HEK293 (cell line): ENCODE measurements at regions not wholly inside any gene's neighbourhood (a gene's known extent, or its start where the extent isn't known, plus 50 kb on each side); places are given as distances from the start of the nearest gene placed in this dataset.

Experiments
- CTCF ChIA-PET: fragments of 350-600 bp; formaldehyde crosslinking; extraction: SDS; loops from one replicate; lab custom pipeline; 2021; ENCODE audit warnings: antibody characterized with exemption; lab: Yijun Ruan, JAX
- POLR2A ChIA-PET: fragments of 300-600 bp; formaldehyde crosslinking; extraction: SDS; loops from one replicate; lab custom pipeline; 2020; ENCODE audit warnings: antibody characterized with exemption, inconsistent platforms; lab: Yijun Ruan, JAX
- H3K27ac ChIP-seq: fragments of 200-500 bp; sonication (Bioruptor generic); 2 replicates; pipeline ENCODE4 v1.5.1; 2014; ENCODE audit warnings: low read depth, low read length, control low read depth, inconsistent platforms; ENCODE audit errors: extremely low read depth
- H3K36me3 ChIP-seq, 2 experiments: fragments of 200-500 bp in 1 of 2; sonication (Bioruptor generic) in 1 of 2; 1 replicate in 1 of 2; 2 replicates in 1 of 2; pipeline ENCODE4 v1.5.1; 2014 to 2017; ENCODE audit warnings: inconsistent platforms in 2 of 2, low read length in 2 of 2; ENCODE audit not compliant: control insufficient read depth in 2 of 2, insufficient read depth in 1 of 2
- H3K4me1 ChIP-seq: fragments of 200-500 bp; sonication (Bioruptor generic); 2 replicates; pipeline ENCODE4 v1.5.1; 2014; ENCODE audit warnings: mild to moderate bottlenecking, low read length, inconsistent platforms; ENCODE audit not compliant: control insufficient read depth, insufficient read depth
- H3K4me3 ChIP-seq: 2 replicates; pipeline ENCODE4 v1.5.1; 2011; ENCODE audit warnings: low read depth, mild to moderate bottlenecking, control low read depth, low read length, moderate library complexity
- H3K9me3 ChIP-seq: fragments of 200-500 bp; sonication (Bioruptor generic); 2 replicates; pipeline ENCODE4 v1.5.1; 2014; ENCODE audit warnings: low read depth, low read length, inconsistent platforms; ENCODE audit not compliant: control insufficient read depth, insufficient read depth
- HOXA7 ChIP-seq: sonication (generic); formaldehyde crosslinking; IDR thresholded peaks from 2 replicates; pipeline ENCODE4 v1.8.1; 2022; ENCODE audit warnings: missing genetic modification reagents, borderline replicate concordance
- KLF16 ChIP-seq: fragments of 450-650 bp; formaldehyde crosslinking; IDR thresholded peaks from 2 replicates; pipeline ENCODE4 v1.5.1; 2017; ENCODE audit warnings: missing biosample characterization, missing genetic modification characterization
- PRDM2 ChIP-seq: fragments of 450-650 bp; formaldehyde crosslinking; IDR thresholded peaks from 2 replicates; pipeline ENCODE4 v1.5.1; 2016; ENCODE audit warnings: missing biosample characterization, missing genetic modification characterization, borderline replicate concordance
- SETDB1 ChIP-seq: IDR thresholded peaks from one replicate; pipeline ENCODE4 v1.6.1; 2017; ENCODE audit warnings: mild to moderate bottlenecking, low read length, moderate library complexity, mixed read lengths; ENCODE audit not compliant: insufficient read length
- TSHZ1 ChIP-seq: fragments of 450-650 bp; formaldehyde crosslinking; IDR thresholded peaks from 2 replicates; pipeline ENCODE4 v1.5.1; 2016; ENCODE audit warnings: missing biosample characterization, missing genetic modification characterization, borderline replicate concordance
- ZNF112 ChIP-seq: fragments of 450-650 bp; formaldehyde crosslinking; IDR thresholded peaks from 2 replicates; pipeline ENCODE4 v1.5.0; 2017; ENCODE audit warnings: missing biosample characterization, missing genetic modification characterization
- ZNF280C ChIP-seq: fragments of 450-650 bp; formaldehyde crosslinking; IDR thresholded peaks from 2 replicates; pipeline ENCODE4 v1.5.1; 2016; ENCODE audit warnings: missing biosample characterization, missing genetic modification characterization
- ZNF394 ChIP-seq: fragments of 450-650 bp; formaldehyde crosslinking; IDR thresholded peaks from 2 replicates; pipeline ENCODE4 v1.5.1; 2016; ENCODE audit warnings: missing biosample characterization, missing genetic modification characterization, mild to moderate bottlenecking, moderate library complexity, borderline replicate concordance
- ZNF426 ChIP-seq: fragments of 450-650 bp; formaldehyde crosslinking; IDR thresholded peaks from 2 replicates; pipeline ENCODE4 v1.5.1; 2017; ENCODE audit warnings: missing biosample characterization, missing genetic modification characterization, mild to moderate bottlenecking, inconsistent platforms, moderate library complexity
- ZNF510 ChIP-seq: fragments of 450-650 bp; formaldehyde crosslinking; IDR thresholded peaks from 2 replicates; pipeline ENCODE4 v1.5.1; 2018; ENCODE audit warnings: mild to moderate bottlenecking, missing genetic modification characterization, missing biosample characterization; ENCODE audit not compliant: insufficient replicate concordance
- ZNF513 ChIP-seq: fragments of 450-650 bp; IDR thresholded peaks from 2 replicates; pipeline ENCODE4 v1.5.1; 2018; ENCODE audit warnings: missing biosample characterization, missing genetic modification characterization
- ZNF548 ChIP-seq: fragments of 450-650 bp; formaldehyde crosslinking; IDR thresholded peaks from 2 replicates; pipeline ENCODE4 v1.5.1; 2016; ENCODE audit warnings: missing biosample characterization, missing genetic modification characterization
- ZNF558 ChIP-seq: fragments of 450-650 bp; formaldehyde crosslinking; IDR thresholded peaks from 2 replicates; pipeline ENCODE4 v1.5.1; 2016; ENCODE audit warnings: missing biosample characterization, missing genetic modification characterization
- ZNF624 ChIP-seq: fragments of 450-650 bp; formaldehyde crosslinking; IDR thresholded peaks from 2 replicates; pipeline ENCODE4 v1.5.1; 2017; ENCODE audit warnings: missing biosample characterization, missing genetic modification characterization
- ZNF654 ChIP-seq: fragments of 450-650 bp; formaldehyde crosslinking; IDR thresholded peaks from 2 replicates; pipeline ENCODE4 v1.5.1; 2016; ENCODE audit warnings: low read depth, missing biosample characterization, missing genetic modification characterization
- ZNF704 ChIP-seq: fragments of 450-650 bp; formaldehyde crosslinking; IDR thresholded peaks from 2 replicates; pipeline ENCODE4 v1.5.1; 2016; ENCODE audit warnings: missing biosample characterization, missing genetic modification characterization
- ZNF837 ChIP-seq: fragments of 450-650 bp; formaldehyde crosslinking; IDR thresholded peaks from 2 replicates; pipeline ENCODE4 v1.5.1; 2016; ENCODE audit warnings: missing biosample characterization, missing genetic modification characterization

GRCh38 chr4:63361628-63362027 lies 1047.6 kb downstream of the TECRL start:
- ChIA-PET CTCF (no interaction called here), POLR2A (no interaction called here)
- TF ChIP-seq ZNF513 (tag by site-specific recombination): no peak
- no peak for TF ChIP-seq ZNF837 (tag by site-specific recombination)
- no peak for TF ChIP-seq KLF16 (tag by site-specific recombination)
- no peak for TF ChIP-seq ZNF426 (tag by site-specific recombination)
- no peak for TF ChIP-seq ZNF280C (tag by site-specific recombination)
- no peak for TF ChIP-seq ZNF510 (tag by site-specific recombination)
- no peak for TF ChIP-seq ZNF624
- TF ChIP-seq ZNF704 (tag by site-specific recombination): no peak
- TF ChIP-seq TSHZ1: no peak
- Histone ChIP-seq H3K4me3 (no peak overlapping the region), H3K9me3 (no peaks in the 10 kb centered on the region), H3K36me3 (no peaks in the 10 kb centered on the region), H3K4me1 (no peaks in the 10 kb centered on the region), H3K27ac (no peak overlapping the region)

GRCh38 chr4:63361066-63361465 lies 1048.2 kb downstream of the TECRL start:
- Histone ChIP-seq H3K9me3 (no peaks in the 10 kb centered on the region), H3K4me1 (no peaks in the 10 kb centered on the region), H3K4me3 (no peak overlapping the region), H3K36me3 (no peaks in the 10 kb centered on the region), H3K27ac (no peak overlapping the region)
- ChIA-PET CTCF (no interaction called here), POLR2A (no interaction called here)
- TF ChIP-seq ZNF548 (no peak), ZNF394 (tag by site-specific recombination) (no peak), ZNF112 (tag by site-specific recombination) (no peak)

GRCh38 chr4:63349674-63350025 lies 1059.6 kb downstream of the TECRL start:
- Histone ChIP-seq H3K27ac (no peak overlapping the region), H3K9me3 (no peaks in the 10 kb centered on the region), H3K4me1 (no peaks in the 10 kb centered on the region), H3K4me3 (no peak overlapping the region), H3K36me3 (no peaks in the 10 kb centered on the region)
- ChIA-PET CTCF (no interaction called here), POLR2A (no interaction called here)
- no peak for TF ChIP-seq HOXA7 (CRISPR knock-in tag)
- TF ChIP-seq ZNF558: no peak
- no peak for TF ChIP-seq SETDB1
- TF ChIP-seq PRDM2: no peak
- TF ChIP-seq ZNF654: no peak
- no peak for TF ChIP-seq ZNF112 (tag by site-specific recombination)
